IMR-90 (cell line): ENCODE measurements at regions not wholly inside any gene's neighbourhood (a gene's known extent, or its start where the extent isn't known, plus 50 kb on each side); places are given as distances from the start of the nearest gene placed in this dataset.
"Not testable (repeated sequence)": the region's sequence is repeated elsewhere in the genome, so short reads cannot be mapped to it uniquely, and the experiment has no call there.

Source experiments
- ATAC-seq: fragments of 200-7000 bp; cut with Tn5 transposase; 2 replicates; pipeline ENCODE4 v1.9.1; 2020; ENCODE audit warnings: low read depth, mild to moderate bottlenecking, moderate library complexity
- BruUV-seq: library from RNA; stranded (reverse); fragments of 400-500 nt; replicated peaks from 2 replicates; lab custom pipeline; 2021; lab: Mats Ljungman, UMichigan
- CTCF ChIA-PET: fragments of 300-600 bp; formaldehyde crosslinking; extraction: SDS; loops from one replicate; lab custom pipeline; 2021; ENCODE audit warnings: antibody characterized with exemption; lab: Yijun Ruan, JAX
- POLR2A ChIA-PET: fragments of 300-600 bp; sonication (Branson Sonifier 250); formaldehyde crosslinking; loops from one replicate; lab custom pipeline; 2022; ENCODE audit warnings: antibody characterized with exemption; ENCODE audit not compliant: unreplicated experiment; lab: Charles Lee
- DNase-seq: peaks from one replicate; pipeline ENCODE4 v3.0.0; 2013
- H2AFZ ChIP-seq: replicated peaks from 2 replicates; pipeline ENCODE3; 2013; ENCODE audit warnings: low read length, mild to moderate bottlenecking; ENCODE audit not compliant: poor library complexity
- H2AK5ac ChIP-seq: 2 replicates; pipeline ENCODE4 v1.6.1; 2013; ENCODE audit warnings: low read depth, low read length, inconsistent platforms
- H2AK9ac ChIP-seq: replicated peaks from 2 replicates; pipeline ENCODE3; 2013; ENCODE audit warnings: mild to moderate bottlenecking, low read depth, low read length, moderate library complexity; ENCODE audit not compliant: poor library complexity
- H2BK120ac ChIP-seq: 2 replicates; pipeline ENCODE4 v1.6.1; 2013; ENCODE audit warnings: low read depth, low read length, inconsistent platforms
- H2BK15ac ChIP-seq: 3 replicates; pipeline ENCODE4 v1.6.1; 2013; ENCODE audit warnings: low read depth, low read length, inconsistent platforms
- H2BK20ac ChIP-seq: 2 replicates; pipeline ENCODE4 v1.6.1; 2013; ENCODE audit warnings: low read depth, mild to moderate bottlenecking, inconsistent platforms, low read length, moderate library complexity
- H2BK5ac ChIP-seq: 2 replicates; pipeline ENCODE4 v1.6.1; 2013; ENCODE audit warnings: mild to moderate bottlenecking, low read depth, low read length, inconsistent platforms; ENCODE audit not compliant: poor library complexity, severe bottlenecking
- H3K14ac ChIP-seq: replicated peaks from 2 replicates; pipeline ENCODE4 v1.6.1; 2013; ENCODE audit warnings: low read depth, low read length, inconsistent platforms
- H3K18ac ChIP-seq: 2 replicates; pipeline ENCODE4 v1.6.1; 2013; ENCODE audit warnings: low read depth, low read length, control low read depth
- H3K23ac ChIP-seq: 2 replicates; pipeline ENCODE4 v1.6.1; 2013; ENCODE audit warnings: low read depth, low read length, inconsistent platforms
- H3K27ac ChIP-seq: 2 replicates; pipeline ENCODE4 v1.5.1; 2013; ENCODE audit warnings: mild to moderate bottlenecking, control low read depth, low read length; ENCODE audit not compliant: insufficient read depth
- H3K27me3 ChIP-seq: 2 replicates; pipeline ENCODE4 v1.6.1; 2013; ENCODE audit warnings: low read length; ENCODE audit not compliant: control insufficient read depth, insufficient read depth
- H3K36me3 ChIP-seq: 2 replicates; pipeline ENCODE4 v1.6.1; 2013; ENCODE audit warnings: low read length, mixed read lengths; ENCODE audit not compliant: control insufficient read depth, insufficient read depth
- H3K4ac ChIP-seq: 2 replicates; pipeline ENCODE4 v1.6.1; 2013; ENCODE audit warnings: low read depth, low read length, inconsistent platforms
- H3K4me1 ChIP-seq: 2 replicates; pipeline ENCODE4 v1.6.1; 2013; ENCODE audit warnings: low read length, mixed read lengths; ENCODE audit not compliant: control insufficient read depth, insufficient read depth
- H3K4me2 ChIP-seq: 2 replicates; pipeline ENCODE4 v1.6.1; 2013; ENCODE audit warnings: low read depth, mild to moderate bottlenecking, control low read depth, low read length, moderate library complexity
- H3K4me3 ChIP-seq: 2 replicates; pipeline ENCODE4 v1.5.1; 2013; ENCODE audit warnings: low read depth, mild to moderate bottlenecking, control low read depth, low read length, moderate library complexity; ENCODE audit not compliant: insufficient read depth
- H3K56ac ChIP-seq: 2 replicates; pipeline ENCODE4 v1.6.1; 2013; ENCODE audit warnings: low read length, inconsistent platforms; ENCODE audit not compliant: insufficient read depth; ENCODE audit errors: extremely low read depth
- H3K79me1 ChIP-seq, 2 experiments: 2 replicates each; pipeline ENCODE4 v1.6.1; 2013; ENCODE audit warnings: low read length in 2 of 2, inconsistent platforms in 1 of 2, low read depth in 1 of 2
- H3K9ac ChIP-seq: 2 replicates; pipeline ENCODE4 v1.6.1; 2013; ENCODE audit warnings: low read depth, low read length, control low read depth
- H3K9me1 ChIP-seq: 2 replicates; pipeline ENCODE4 v1.6.1; 2013; ENCODE audit warnings: low read length, inconsistent platforms; ENCODE audit not compliant: insufficient read depth
- H3K9me3 ChIP-seq: 2 replicates; pipeline ENCODE4 v1.6.1; 2013; ENCODE audit warnings: low read length; ENCODE audit not compliant: control insufficient read depth, insufficient read depth
- H4K20me1 ChIP-seq: 2 replicates; pipeline ENCODE4 v1.6.1; 2013; ENCODE audit warnings: low read length, inconsistent platforms; ENCODE audit not compliant: insufficient read depth
- H4K5ac ChIP-seq: 2 replicates; pipeline ENCODE4 v1.6.1; 2013; ENCODE audit warnings: mild to moderate bottlenecking, low read depth, low read length, control low read depth
- H4K8ac ChIP-seq, 2 experiments: 2 replicates each; pipeline ENCODE4 v1.6.1; 2013; ENCODE audit warnings: low read depth in 2 of 2, low read length in 2 of 2, control low read depth in 1 of 2, inconsistent platforms in 1 of 2
- H4K91ac ChIP-seq: 2 replicates; pipeline ENCODE4 v1.6.1; 2013; ENCODE audit warnings: low read depth, low read length, inconsistent platforms; ENCODE audit not compliant: insufficient read depth
- WGBS, 2 experiments: methylation state at CpG; one replicate each; pipeline versions ENCODE4 v1.1.5 to v1.1.7; 2013; ENCODE audit warnings: missing lambda C conversion rate in 2 of 2; ENCODE audit not compliant: insufficient read length in 1 of 2; ENCODE audit errors: extremely low coverage in 2 of 2; 5-methylcytosine and 5-hydroxymethylcytosine counted together
- dilution Hi-C: fragments of 300-500 bp; cut with HindIII; formaldehyde crosslinking; loops from one replicate; pipeline ENCODE4 v1.14.3; 2018; ENCODE audit warnings: low sequenced_read_pairs; ENCODE audit not compliant: unreplicated experiment
- in situ Hi-C: fragments of 300-500 bp; cut with MboI; formaldehyde crosslinking; loops from 3 replicates; pipeline ENCODE4 v1.14.3; 2019; ENCODE audit warnings: low sequenced_read_pairs, inconsistent platforms, mixed read lengths
- intact Hi-C: fragments of 100-400 bp; cut with micrococcal nuclease; formaldehyde crosslinking; loops from 2 replicates; pipeline ENCODE4 v1.10.0; 2022

- H4K91ac ChIP-seq, in situ Hi-C loops, H4K20me1 ChIP-seq, H3K18ac ChIP-seq, H4K5ac ChIP-seq, intact Hi-C loops, H2AFZ ChIP-seq, H3K27me3 ChIP-seq, H3K9ac ChIP-seq, ATAC-seq, H3K9me1 ChIP-seq, H2BK15ac ChIP-seq, H3K23ac ChIP-seq, H2BK120ac ChIP-seq, H3K4ac ChIP-seq, H3K4me2 ChIP-seq, H2AK5ac ChIP-seq, H2AK9ac ChIP-seq, DNase-seq, H3K4me1 ChIP-seq, H3K79me1 ChIP-seq, H3K4me3 ChIP-seq, POLR2A ChIA-PET, H2BK20ac ChIP-seq, BruUV-seq, H2BK5ac ChIP-seq, dilution Hi-C loops, H3K14ac ChIP-seq, CTCF ChIA-PET, H3K36me3 ChIP-seq, H3K9me3 ChIP-seq, H4K8ac ChIP-seq, H3K27ac ChIP-seq, H3K56ac ChIP-seq: not testable (repeated sequence)
- no CpG with 5 or more reads among the region's 13 CpGs for WGBS, 2 experiments
These were observed 421.3 kb upstream of the PABPC4L start for GRCh38 chr4:134622626-134623575.
